ENCODE measurements at regions not wholly inside any gene's neighbourhood (a gene's known extent, or its start where the extent isn't known, plus 50 kb on each side); places are given as distances from the start of the nearest gene placed in this dataset.
"Not testable (repeated sequence)": the region's sequence is repeated elsewhere in the genome, so short reads cannot be mapped to it uniquely, and the experiment has no call there.

- Histone ChIP-seq H3K27ac (ENCODE audit: low read depth in 2 of 2, low read length in 2 of 2) (no peak overlapping the region), H3K27me3 (ENCODE audit: control insufficient read depth, insufficient read depth, low read length) (no peaks in the 10 kb centered on the region), H3K4me1 (ENCODE audit: control insufficient read depth in 2 of 3, insufficient read depth in 2 of 3, low read depth in 1 of 3, low read length in 3 of 3) (no peaks in the 10 kb centered on the region), H3K4me3 (ENCODE audit: low read length in 3 of 3) (no peak overlapping the region), H3K36me3 (ENCODE audit: control insufficient read depth in 2 of 3, insufficient read depth in 3 of 3, low read length in 3 of 3) (no peaks in the 10 kb centered on the region), H3K9ac (ENCODE audit: low read length in 3 of 3) (no peak overlapping the region), H3K9me3 (ENCODE audit: control insufficient read depth in 2 of 3, insufficient read depth in 1 of 3, low read length in 3 of 3) (no peaks in the 10 kb centered on the region)
- FAIRE-seq (no peak), DNase-seq (no peak)
- no peak for TF ChIP-seq CTCF (IDR thresholded peaks at IDR 0.05; ENCODE audit: borderline replicate concordance, extremely low read depth, insufficient read depth)
- intact Hi-C loops (cut with DNase I): no loop called here
Measured at GRCh38 chr5:25516141-25516540, 871.4 kb upstream of the CDH10 start.

GRCh38 chr5:25515525-25515924 is 870.7 kb upstream of the CDH10 start:
- H3K4me1 ChIP-seq (ENCODE audit: control insufficient read depth in 2 of 3, insufficient read depth in 2 of 3, low read depth in 1 of 3, low read length in 3 of 3): no peaks in the 10 kb centered on the region
- no peak overlapping the region for H3K27ac ChIP-seq (ENCODE audit: low read depth in 2 of 2, low read length in 2 of 2)
- FAIRE-seq: no peak
- no peak overlapping the region for H3K9ac ChIP-seq (ENCODE audit: low read length in 3 of 3)
- H3K4me3 ChIP-seq (ENCODE audit: low read length in 3 of 3): no peak overlapping the region
- intact Hi-C loops (cut with DNase I): no loop called here
- no peak for TF ChIP-seq CTCF (IDR thresholded peaks at IDR 0.05; ENCODE audit: borderline replicate concordance, extremely low read depth, insufficient read depth)
- DNase-seq: no peak
- no peaks in the 10 kb centered on the region for H3K9me3 ChIP-seq (ENCODE audit: control insufficient read depth in 2 of 3, insufficient read depth in 1 of 3, low read length in 3 of 3)
- H3K36me3 ChIP-seq (ENCODE audit: control insufficient read depth in 2 of 3, insufficient read depth in 3 of 3, low read length in 3 of 3): no peaks in the 10 kb centered on the region
- H3K27me3 ChIP-seq (ENCODE audit: control insufficient read depth, insufficient read depth, low read length): no peaks in the 10 kb centered on the region

- FAIRE-seq; H3K4me3 ChIP-seq (ENCODE audit: low read length in 3 of 3): not testable (repeated sequence)
Measured at GRCh38 chr5:25510692-25511091, 865.9 kb upstream of the CDH10 start.

GRCh38 chr5:25508011-25508410 is 863.2 kb upstream of the CDH10 start:
- H3K36me3 ChIP-seq (ENCODE audit: control insufficient read depth in 2 of 3, insufficient read depth in 3 of 3, low read length in 3 of 3); H3K4me1 ChIP-seq (ENCODE audit: control insufficient read depth in 2 of 3, insufficient read depth in 2 of 3, low read depth in 1 of 3, low read length in 3 of 3); H3K9me3 ChIP-seq (ENCODE audit: control insufficient read depth in 2 of 3, insufficient read depth in 1 of 3, low read length in 3 of 3); H3K27me3 ChIP-seq (ENCODE audit: control insufficient read depth, insufficient read depth, low read length); H3K9ac ChIP-seq (ENCODE audit: low read length in 3 of 3); H3K27ac ChIP-seq (ENCODE audit: low read depth in 2 of 2, low read length in 2 of 2); H3K4me3 ChIP-seq (ENCODE audit: low read length in 3 of 3); intact Hi-C loops (cut with DNase I); DNase-seq: not testable (repeated sequence)
- peak; percentile 57 for FAIRE-seq

More at GRCh38 chr5:25510692-25511091, 865.9 kb upstream of the CDH10 start:
- H3K27ac ChIP-seq (ENCODE audit: low read depth in 2 of 2, low read length in 2 of 2); H3K9ac ChIP-seq (ENCODE audit: low read length in 3 of 3); H3K9me3 ChIP-seq (ENCODE audit: control insufficient read depth in 2 of 3, insufficient read depth in 1 of 3, low read length in 3 of 3); H3K4me1 ChIP-seq (ENCODE audit: control insufficient read depth in 2 of 3, insufficient read depth in 2 of 3, low read depth in 1 of 3, low read length in 3 of 3); H3K36me3 ChIP-seq (ENCODE audit: control insufficient read depth in 2 of 3, insufficient read depth in 3 of 3, low read length in 3 of 3); H3K27me3 ChIP-seq (ENCODE audit: control insufficient read depth, insufficient read depth, low read length); intact Hi-C loops (cut with DNase I); DNase-seq: not testable (repeated sequence)

- FAIRE-seq (no peak), DNase-seq (no peak)
- Histone ChIP-seq H3K9me3 (ENCODE audit: control insufficient read depth in 2 of 3, insufficient read depth in 1 of 3, low read length in 3 of 3) (no peaks in the 10 kb centered on the region), H3K27me3 (ENCODE audit: control insufficient read depth, insufficient read depth, low read length) (no peaks in the 10 kb centered on the region), H3K27ac (ENCODE audit: low read depth in 2 of 2, low read length in 2 of 2) (no peak overlapping the region), H3K4me3 (ENCODE audit: low read length in 3 of 3) (no peak overlapping the region), H3K4me1 (ENCODE audit: control insufficient read depth in 2 of 3, insufficient read depth in 2 of 3, low read depth in 1 of 3, low read length in 3 of 3) (no peaks in the 10 kb centered on the region), H3K9ac (ENCODE audit: low read length in 3 of 3) (no peak overlapping the region), H3K36me3 (ENCODE audit: control insufficient read depth in 2 of 3, insufficient read depth in 3 of 3, low read length in 3 of 3) (no peaks in the 10 kb centered on the region)
- intact Hi-C loops (cut with DNase I): no loop called here
- no peak for TF ChIP-seq CTCF (IDR thresholded peaks at IDR 0.05; ENCODE audit: borderline replicate concordance, extremely low read depth, insufficient read depth)
Measured at GRCh38 chr5:25500635-25501034, 855.9 kb upstream of the CDH10 start.
